Psoas muscle (tissue), 7 donors: ENCODE measurements at regions not wholly inside any gene's neighbourhood (a gene's known extent, or its start where the extent isn't known, plus 50 kb on each side); places are given as distances from the start of the nearest gene placed in this dataset.
"Not testable (repeated sequence)": the region's sequence is repeated elsewhere in the genome, so short reads cannot be mapped to it uniquely, and the experiment has no call there.

ENCODE experiments used
- ATAC-seq, 4 donors: fragments of 200-7000 bp; cut with Tn5 transposase; one replicate each; pipeline ENCODE4 v1.9.1; 2020; ENCODE audit warnings: moderate library complexity in 3 of 4, mild to moderate bottlenecking in 2 of 4
- DNase-seq, 2 donors: peaks; one replicate each; pipeline ENCODE4 v3.0.0-alpha.2; 2020
- H3K27ac ChIP-seq: fragments of 200-600 bp; one replicate; pipeline ENCODE4 v1.8.0; 2022
- H3K27me3 ChIP-seq, 3 donors: fragments of 200-600 bp in 1 of 3; one replicate each; pipeline versions ENCODE4 v1.6.1 to v1.8.0; 2013 to 2022; ENCODE audit warnings: low read length in 2 of 3, mild to moderate bottlenecking in 2 of 3, moderate library complexity in 1 of 3; ENCODE audit not compliant: insufficient read depth in 3 of 3
- H3K36me3 ChIP-seq, 2 donors: fragments of 200-600 bp in 1 of 2; one replicate each; pipeline versions ENCODE4 v1.6.1 to v1.8.0; 2013 to 2022; ENCODE audit warnings: low read depth in 1 of 2, mild to moderate bottlenecking in 1 of 2, moderate library complexity in 1 of 2; ENCODE audit not compliant: insufficient read depth in 1 of 2
- H3K4me1 ChIP-seq: fragments of 200-600 bp; one replicate; pipeline ENCODE4 v1.8.0; 2022
- H3K4me3 ChIP-seq: fragments of 200-600 bp; one replicate; pipeline ENCODE4 v1.8.0; 2022; ENCODE audit warnings: mild to moderate bottlenecking
- H3K9me3 ChIP-seq: fragments of 200-600 bp; one replicate; pipeline ENCODE4 v1.8.0; 2022
- WGBS, 3 donors: extraction: QIAGEN DNeasy Blood & Tissue Kit; methylation state at CpG; one replicate each; pipeline versions ENCODE4 v1.1.6 to v1.1.7; 2013; 5-methylcytosine and 5-hydroxymethylcytosine counted together
- intact Hi-C, 2 donors: fragments of 100-400 bp; cut with DNase I; formaldehyde crosslinking; loops; one replicate each; pipeline versions ENCODE4 v1.11.0 to v1.14.2; 2022
- TF ChIP-seq, protein P1 (sequence below): fragments of 200-600 bp; IDR thresholded peaks from one replicate; pipeline ENCODE4 v1.8.0; 2022; ENCODE audit warnings: antibody characterized with exemption
- donor health status: healthy with polysubstance abuse.
- donor health status: DM: no; HTN: no; CAD: no; lungs with moderate emphysema.
- donor health status: Bipolar disorder and iron deficiency.
- donor health status: healthy.
- donor health status: DM: yes; HTN: yes; CAD: no.
- donor health status: DM: no; HTN: no; CAD: no.
- donor health status: DM: yes; HTN: yes; CAD: no.

DNA sequence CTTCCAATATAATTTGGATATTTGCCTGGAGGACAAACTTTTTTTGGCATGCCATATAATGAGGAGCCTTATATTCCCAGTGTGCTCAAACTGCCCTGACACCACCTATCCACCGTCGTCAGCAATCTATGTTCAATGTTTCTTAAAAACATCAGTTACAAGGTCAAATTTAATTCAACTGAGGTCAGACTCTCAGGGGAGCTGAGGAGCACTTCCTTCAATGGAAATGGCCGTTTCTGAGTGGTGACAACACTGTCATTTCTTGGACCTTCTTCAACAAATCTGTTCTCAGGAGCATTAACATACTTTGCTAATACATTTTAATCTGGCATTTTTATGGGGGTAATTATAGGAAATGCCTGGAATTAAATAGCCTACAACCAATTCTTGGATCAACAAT lies 90.8 kb upstream of the FBXO28 start:
- H3K36me3 ChIP-seq, H3K9me3 ChIP-seq, H3K4me1 ChIP-seq, DNase-seq, H3K27me3 ChIP-seq, H3K27ac ChIP-seq, intact Hi-C loops, H3K4me3 ChIP-seq, ATAC-seq: not testable (repeated sequence)
- 28 to 52% (median 43%) methylated on average over 3 of the region's 3 CpGs for WGBS, 3 donors

DNA sequence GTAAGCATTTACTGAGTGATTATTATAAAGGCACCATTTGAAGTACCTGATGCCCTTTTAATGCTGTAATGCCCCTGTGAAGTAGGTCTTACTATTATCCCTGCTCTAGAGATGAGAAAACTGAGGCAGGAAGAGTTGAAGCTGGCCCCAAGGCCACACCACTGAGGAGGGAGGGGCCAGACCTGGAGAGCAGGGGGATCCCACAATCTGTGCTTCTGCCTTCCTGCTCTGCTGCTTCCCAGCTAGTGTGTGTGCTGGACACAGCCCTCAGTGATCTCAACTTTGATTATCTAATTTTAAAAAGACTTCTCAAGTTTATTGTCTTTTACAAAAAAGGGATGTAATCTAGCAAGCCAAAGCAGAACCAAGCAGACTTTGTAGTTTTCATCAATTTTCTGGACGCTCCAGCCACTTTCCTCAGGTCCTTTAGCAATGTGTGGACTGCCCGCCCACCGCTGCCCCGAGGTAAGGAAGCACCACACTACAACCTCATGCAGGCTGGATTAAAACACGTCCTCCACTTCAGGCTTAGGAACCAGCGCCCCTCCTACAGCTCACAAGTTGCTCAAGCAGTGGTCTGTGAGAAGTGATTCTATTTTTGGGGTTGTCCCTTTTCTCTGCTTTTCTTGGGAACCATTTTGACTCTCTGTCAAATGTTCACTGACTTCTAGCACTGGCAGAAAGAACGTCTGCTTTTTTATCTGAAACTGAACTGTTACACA lies 91.5 kb upstream of the FBXO28 start:
- H3K4me1 ChIP-seq, H3K4me3 ChIP-seq, H3K27ac ChIP-seq, DNase-seq, H3K36me3 ChIP-seq, H3K9me3 ChIP-seq, ATAC-seq, intact Hi-C loops, H3K27me3 ChIP-seq: not testable (repeated sequence)
- WGBS, 3 donors, result 45 to 66% (median 56%) methylated on average over 6 to 7 of the region's 7 CpGs

DNA sequence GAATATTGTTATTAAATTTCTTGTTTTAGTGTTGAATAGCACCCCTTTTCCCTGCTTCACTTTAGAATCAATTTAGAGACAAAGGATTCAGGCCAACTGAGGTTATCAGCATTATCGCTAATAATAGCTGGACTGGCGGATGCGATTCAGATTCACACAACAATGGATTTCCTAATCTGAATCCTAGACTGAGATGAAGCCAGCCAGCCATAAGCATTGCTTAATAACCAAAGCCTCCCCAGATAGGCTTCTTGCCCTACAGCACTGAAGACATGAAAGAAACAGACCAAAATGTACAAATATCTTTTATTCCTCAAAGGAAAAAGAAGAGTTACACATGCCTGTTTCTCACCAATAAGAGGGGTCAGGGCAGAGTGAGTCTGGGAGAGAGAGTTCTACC lies 94.0 kb upstream of the FBXO28 start:
- not testable (repeated sequence) for H3K27ac ChIP-seq

DNA sequence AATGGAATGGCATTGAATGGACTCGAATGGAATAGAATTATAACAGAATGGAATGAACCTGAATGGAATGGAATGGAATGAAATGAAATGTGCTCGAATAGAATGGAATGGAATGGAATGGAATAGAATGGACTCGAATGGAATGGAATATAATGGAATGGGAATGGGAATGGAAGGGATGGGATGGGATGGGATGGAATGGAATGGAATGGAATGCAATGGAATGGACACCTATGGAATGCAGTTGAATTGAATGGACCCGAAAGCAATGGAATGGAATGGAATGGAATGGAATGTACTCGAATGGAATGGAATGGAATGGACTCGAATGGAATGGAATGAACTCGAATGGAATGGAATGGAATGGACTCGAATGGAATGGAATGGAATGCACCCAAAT lies 98.1 kb upstream of the FBXO28 start:
- DNase-seq, H3K36me3 ChIP-seq, H3K4me1 ChIP-seq, ATAC-seq, H3K4me3 ChIP-seq, H3K9me3 ChIP-seq, H3K27me3 ChIP-seq, H3K27ac ChIP-seq, intact Hi-C loops: not testable (repeated sequence)
- WGBS, 3 donors, result 90 to 94% (median 90%) methylated on average over 8 of the region's 8 CpGs

More for the DNA sequence above, 94.0 kb upstream of the FBXO28 start:
- H3K4me3 ChIP-seq, H3K27me3 ChIP-seq, H3K36me3 ChIP-seq, H3K4me1 ChIP-seq, DNase-seq, intact Hi-C loops, H3K9me3 ChIP-seq: not testable (repeated sequence)
- 64 to 84% (median 81%) methylated on average over 3 of the region's 3 CpGs for WGBS, 3 donors
- peak in 1 of 4 donors; percentile 50 for ATAC-seq

DNA sequence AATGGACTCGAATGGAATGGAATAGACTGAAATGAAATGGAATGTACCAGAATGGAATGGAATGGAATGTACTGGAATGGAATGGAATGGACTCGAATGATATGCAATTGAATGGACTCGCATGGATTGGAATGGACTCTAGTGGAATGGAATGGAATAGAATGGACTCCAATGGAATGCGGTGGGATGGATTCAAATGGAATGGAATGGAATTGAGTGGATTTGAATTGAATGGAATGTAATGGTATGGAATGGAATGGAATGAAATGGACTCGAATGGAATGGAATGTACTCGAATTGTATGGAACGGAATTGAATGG lies 99.6 kb upstream of the FBXO28 start:
- intact Hi-C loops, result no loop called here
- Histone ChIP-seq H3K27me3 (no peaks in the 10 kb centered on the region), H3K27ac (no peak overlapping the region), H3K4me3 (no peak overlapping the region), H3K9me3 (no peaks in the 10 kb centered on the region), H3K4me1 (no peaks in the 10 kb centered on the region), H3K36me3 (no peaks in the 10 kb centered on the region)
- 89 to 91% (median 91%) methylated on average over 7 of the region's 7 CpGs for WGBS, 3 donors
- no peak for ATAC-seq
- DNase-seq, result no peak
- TF ChIP-seq, protein P1, sequence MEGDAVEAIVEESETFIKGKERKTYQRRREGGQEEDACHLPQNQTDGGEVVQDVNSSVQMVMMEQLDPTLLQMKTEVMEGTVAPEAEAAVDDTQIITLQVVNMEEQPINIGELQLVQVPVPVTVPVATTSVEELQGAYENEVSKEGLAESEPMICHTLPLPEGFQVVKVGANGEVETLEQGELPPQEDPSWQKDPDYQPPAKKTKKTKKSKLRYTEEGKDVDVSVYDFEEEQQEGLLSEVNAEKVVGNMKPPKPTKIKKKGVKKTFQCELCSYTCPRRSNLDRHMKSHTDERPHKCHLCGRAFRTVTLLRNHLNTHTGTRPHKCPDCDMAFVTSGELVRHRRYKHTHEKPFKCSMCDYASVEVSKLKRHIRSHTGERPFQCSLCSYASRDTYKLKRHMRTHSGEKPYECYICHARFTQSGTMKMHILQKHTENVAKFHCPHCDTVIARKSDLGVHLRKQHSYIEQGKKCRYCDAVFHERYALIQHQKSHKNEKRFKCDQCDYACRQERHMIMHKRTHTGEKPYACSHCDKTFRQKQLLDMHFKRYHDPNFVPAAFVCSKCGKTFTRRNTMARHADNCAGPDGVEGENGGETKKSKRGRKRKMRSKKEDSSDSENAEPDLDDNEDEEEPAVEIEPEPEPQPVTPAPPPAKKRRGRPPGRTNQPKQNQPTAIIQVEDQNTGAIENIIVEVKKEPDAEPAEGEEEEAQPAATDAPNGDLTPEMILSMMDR, result no peak

DNA sequence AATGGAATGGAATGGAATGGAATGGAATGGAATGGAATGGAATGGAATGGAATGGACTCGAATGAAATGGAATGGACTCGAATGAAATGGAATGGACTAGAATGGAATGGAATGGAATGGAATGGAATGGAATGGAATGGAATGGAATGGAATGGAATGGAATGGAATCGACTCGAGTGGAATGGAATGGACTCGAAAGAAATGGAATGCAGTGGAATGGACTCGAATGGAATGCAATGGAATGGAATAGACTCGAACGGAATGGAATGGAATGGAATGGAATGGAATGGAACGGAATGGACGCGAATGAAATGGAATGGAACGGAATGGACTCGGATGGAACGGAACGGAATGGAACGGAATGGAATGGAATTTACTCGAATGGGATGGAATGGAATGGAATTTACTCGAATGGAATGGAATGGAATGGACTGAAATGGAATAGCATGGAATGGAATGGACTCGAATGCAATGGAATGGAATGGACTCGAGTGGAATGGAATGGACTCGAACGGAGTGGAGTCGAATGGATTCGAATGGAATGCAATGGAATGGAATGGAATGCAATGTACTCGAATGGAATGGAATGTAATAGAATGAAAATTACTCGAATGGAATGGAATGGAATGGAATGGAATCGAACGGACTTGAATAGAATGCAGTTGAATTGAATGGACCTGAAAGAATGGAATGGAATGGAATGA lies 100.1 kb upstream of the FBXO28 start:
- ATAC-seq, intact Hi-C loops: not testable (repeated sequence)
- 85 to 88% (median 87%) methylated on average over 26 to 28 of the region's 28 CpGs for WGBS, 3 donors

DNA sequence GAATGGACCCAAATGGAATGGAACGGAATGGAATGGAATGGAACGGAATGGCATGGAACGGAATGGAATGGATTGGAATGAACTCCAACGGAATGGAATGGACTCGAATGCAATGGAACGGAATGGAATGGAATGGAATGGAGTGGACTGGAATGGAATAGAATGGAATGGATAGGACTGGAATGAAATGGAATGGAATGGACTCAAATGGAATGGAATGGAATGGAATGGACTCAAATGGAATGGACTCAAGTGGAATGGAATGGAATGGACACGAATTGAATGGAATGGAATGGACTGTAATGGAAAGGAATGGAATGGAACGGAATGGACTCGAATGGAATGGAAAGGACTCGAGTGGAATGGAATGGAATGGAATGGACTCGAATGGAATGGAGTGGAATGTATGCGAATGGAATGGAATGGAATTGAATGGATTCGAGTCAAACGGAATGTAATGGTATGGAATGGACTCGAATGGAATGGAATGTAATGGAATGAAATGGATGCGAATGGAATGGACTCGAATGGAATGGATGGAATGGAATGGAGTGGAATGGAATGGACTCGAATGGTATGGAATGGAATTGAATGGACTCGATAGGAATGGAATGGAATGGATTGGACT lies 101.0 kb upstream of the FBXO28 start:
- H3K36me3 ChIP-seq, H3K4me3 ChIP-seq, H3K4me1 ChIP-seq, H3K9me3 ChIP-seq, intact Hi-C loops, ATAC-seq, H3K27me3 ChIP-seq, H3K27ac ChIP-seq, DNase-seq: not testable (repeated sequence)
- WGBS, 3 donors, result 91 to 94% (median 93%) methylated on average over 19 of the region's 19 CpGs

More for the DNA sequence above, 100.1 kb upstream of the FBXO28 start:
- H3K27ac ChIP-seq, H3K27me3 ChIP-seq, H3K36me3 ChIP-seq, H3K4me1 ChIP-seq, DNase-seq, H3K4me3 ChIP-seq, H3K9me3 ChIP-seq: not testable (repeated sequence)

DNA sequence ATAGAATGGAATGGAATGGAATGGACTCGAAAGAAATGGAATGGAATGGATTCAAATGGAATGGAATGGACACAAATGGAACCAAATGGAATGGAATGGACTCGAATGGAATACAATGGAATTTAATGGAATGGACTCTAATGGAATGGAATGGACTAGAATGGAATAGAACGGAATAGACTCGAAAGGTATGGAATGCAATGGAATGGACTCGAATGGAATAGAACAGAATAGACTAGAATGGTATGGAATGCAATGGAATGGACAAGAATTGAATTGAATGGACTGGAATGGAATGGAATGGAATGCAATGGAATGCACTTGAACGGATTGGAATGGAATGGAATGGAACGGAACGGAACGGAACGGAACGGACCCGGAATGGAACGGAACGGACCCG lies 101.7 kb upstream of the FBXO28 start:
- H3K9me3 ChIP-seq, H3K27ac ChIP-seq, DNase-seq, intact Hi-C loops, H3K36me3 ChIP-seq, H3K4me3 ChIP-seq, ATAC-seq, H3K27me3 ChIP-seq, H3K4me1 ChIP-seq: not testable (repeated sequence)
- WGBS, 3 donors, result 87 to 92% (median 89%) methylated on average over 15 of the region's 15 CpGs

DNA sequence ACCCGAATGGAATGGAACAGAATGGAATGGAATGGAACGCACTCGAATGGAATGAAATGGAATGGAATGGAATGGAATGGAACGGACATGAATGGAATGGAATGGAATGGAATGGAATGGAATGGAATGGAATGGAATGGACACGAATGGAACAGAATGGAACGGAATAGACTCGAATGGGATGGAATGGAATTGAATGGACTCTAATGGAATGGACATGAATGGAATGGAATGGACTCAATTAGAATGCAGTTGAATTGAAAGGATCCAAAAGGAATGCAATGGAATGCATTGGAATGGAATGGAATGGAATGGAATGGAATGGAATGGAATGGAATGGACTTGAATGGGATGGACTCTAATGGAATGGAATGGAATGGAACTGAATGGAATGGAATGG lies 102.2 kb upstream of the FBXO28 start:
- H3K27me3 ChIP-seq, H3K9me3 ChIP-seq, DNase-seq, H3K27ac ChIP-seq, ATAC-seq, intact Hi-C loops, H3K36me3 ChIP-seq, H3K4me3 ChIP-seq, H3K4me1 ChIP-seq: not testable (repeated sequence)
- WGBS, 3 donors, result 84 to 97% (median 93%) methylated on average over 6 to 7 of the region's 7 CpGs

DNA sequence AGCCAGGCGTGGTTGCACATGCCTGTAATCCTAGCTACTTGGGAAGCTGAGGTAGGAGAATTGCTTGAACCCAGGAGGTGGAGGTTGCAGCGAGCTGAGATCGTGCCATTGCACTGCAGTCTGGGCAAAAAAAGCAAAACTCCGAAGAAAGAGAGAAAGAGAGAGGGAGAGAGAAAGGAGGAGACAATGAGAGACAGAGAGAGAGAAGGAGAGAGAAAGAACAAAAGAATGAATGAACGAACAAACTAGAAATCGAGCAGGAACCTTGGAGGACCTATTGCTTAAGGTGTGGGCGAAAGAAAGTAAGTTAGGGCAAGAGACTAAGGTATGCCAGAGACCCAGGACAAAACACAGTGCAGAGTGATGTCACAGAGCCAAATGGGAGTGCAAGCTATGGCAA lies 102.8 kb upstream of the FBXO28 start:
- H3K9me3 ChIP-seq, H3K27me3 ChIP-seq, H3K27ac ChIP-seq, DNase-seq, ATAC-seq, H3K4me3 ChIP-seq, H3K4me1 ChIP-seq, intact Hi-C loops: not testable (repeated sequence)
- peaks cover 0 to 11% of the 10 kb centered on the region in 2 donors for H3K36me3 ChIP-seq
- WGBS, 3 donors, result 97 to 99% (median 97%) methylated on average over 6 of the region's 7 CpGs
